ENCODE measurements at regions not wholly inside any gene's neighbourhood (a gene's known extent, or its start where the extent isn't known, plus 50 kb on each side); places are given as distances from the start of the nearest gene placed in this dataset.

DNA sequence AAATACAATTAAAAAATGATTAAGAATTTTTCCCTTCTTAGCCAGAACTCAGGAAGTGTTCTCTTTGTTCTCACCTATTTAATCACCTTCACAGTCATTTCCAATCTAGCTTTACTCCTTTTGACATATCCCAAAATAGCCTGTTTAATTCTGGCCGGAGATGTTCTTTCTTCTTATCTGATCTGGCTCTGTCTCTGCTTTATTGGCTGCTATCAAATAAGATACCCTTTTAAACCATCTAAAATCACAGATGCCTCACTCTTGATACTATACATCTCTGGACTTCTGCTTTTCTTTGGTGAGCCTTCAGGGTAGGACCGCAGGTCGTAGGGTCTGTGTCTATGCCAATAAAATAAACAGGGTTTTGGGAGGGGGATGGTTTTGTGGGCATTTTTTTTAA, 319.2 kb upstream of the SEMA6D start:
- TF ChIP-seq, protein P1, sequence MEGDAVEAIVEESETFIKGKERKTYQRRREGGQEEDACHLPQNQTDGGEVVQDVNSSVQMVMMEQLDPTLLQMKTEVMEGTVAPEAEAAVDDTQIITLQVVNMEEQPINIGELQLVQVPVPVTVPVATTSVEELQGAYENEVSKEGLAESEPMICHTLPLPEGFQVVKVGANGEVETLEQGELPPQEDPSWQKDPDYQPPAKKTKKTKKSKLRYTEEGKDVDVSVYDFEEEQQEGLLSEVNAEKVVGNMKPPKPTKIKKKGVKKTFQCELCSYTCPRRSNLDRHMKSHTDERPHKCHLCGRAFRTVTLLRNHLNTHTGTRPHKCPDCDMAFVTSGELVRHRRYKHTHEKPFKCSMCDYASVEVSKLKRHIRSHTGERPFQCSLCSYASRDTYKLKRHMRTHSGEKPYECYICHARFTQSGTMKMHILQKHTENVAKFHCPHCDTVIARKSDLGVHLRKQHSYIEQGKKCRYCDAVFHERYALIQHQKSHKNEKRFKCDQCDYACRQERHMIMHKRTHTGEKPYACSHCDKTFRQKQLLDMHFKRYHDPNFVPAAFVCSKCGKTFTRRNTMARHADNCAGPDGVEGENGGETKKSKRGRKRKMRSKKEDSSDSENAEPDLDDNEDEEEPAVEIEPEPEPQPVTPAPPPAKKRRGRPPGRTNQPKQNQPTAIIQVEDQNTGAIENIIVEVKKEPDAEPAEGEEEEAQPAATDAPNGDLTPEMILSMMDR (conservative IDR thresholded peaks at IDR 0.05; ENCODE audit: low read depth, low read length) = no peak
- TF ChIP-seq EZH2 (IDR thresholded peaks at IDR 0.05; ENCODE audit: low read length, unreplicated experiment) = no peak

All from PC-3 (cell line).